ENCODE measurements at regions not wholly inside any gene's neighbourhood (a gene's known extent, or its start where the extent isn't known, plus 50 kb on each side); places are given as distances from the start of the nearest gene placed in this dataset.
"Not testable (repeated sequence)": the region's sequence is repeated elsewhere in the genome, so short reads cannot be mapped to it uniquely, and the experiment has no call there.

- DNase-seq = not testable (repeated sequence)
Observed at GRCh38 chr13:84697591-84697990, 815.3 kb upstream of the SLITRK1 start.

GRCh38 chr13:84686973-84687372 is 804.7 kb upstream of the SLITRK1 start:
- peak; percentile 80 to 91 for DNase-seq

GRCh38 chr13:84686458-84686857 is 804.2 kb upstream of the SLITRK1 start:
- DNase-seq = no peak

GRCh38 chr13:84684804-84685203 is 802.5 kb upstream of the SLITRK1 start:
- no peak for DNase-seq

GRCh38 chr13:84684048-84684662 is 801.9 kb upstream of the SLITRK1 start:
- peak in 1 of 2 experiments; percentile 27 for DNase-seq

GRCh38 chr13:84683448-84683847 is 801.2 kb upstream of the SLITRK1 start:
- DNase-seq = no peak

GRCh38 chr13:84677836-84678235 is 795.6 kb upstream of the SLITRK1 start:
- no peak for DNase-seq

- peak; percentile 23 to 45 for DNase-seq
Observed at GRCh38 chr13:84672616-84673015, 790.3 kb upstream of the SLITRK1 start.

- no peak for DNase-seq
Observed at GRCh38 chr13:84670245-84670644, 788.0 kb upstream of the SLITRK1 start.

GRCh38 chr13:84668637-84669036 is 786.4 kb upstream of the SLITRK1 start:
- DNase-seq = no peak

- DNase-seq = no peak
Observed at GRCh38 chr13:84662491-84662890, 780.2 kb upstream of the SLITRK1 start.

GRCh38 chr13:84661718-84662117 is 779.4 kb upstream of the SLITRK1 start:
- no peak for DNase-seq

- DNase-seq = no peak
Observed at GRCh38 chr13:84659359-84659661, 777.0 kb upstream of the SLITRK1 start.

GRCh38 chr13:84658491-84659358 is 776.5 kb upstream of the SLITRK1 start:
- no peak for DNase-seq

- DNase-seq = no peak
Observed at GRCh38 chr13:84655677-84656076, 773.4 kb upstream of the SLITRK1 start.

- no peak for DNase-seq
Observed at GRCh38 chr13:84654654-84655275, 772.5 kb upstream of the SLITRK1 start.

GRCh38 chr13:84653915-84654534 is 771.8 kb upstream of the SLITRK1 start:
- DNase-seq = no peak

GRCh38 chr13:84651705-84652104 is 769.4 kb upstream of the SLITRK1 start:
- DNase-seq = no peak

- DNase-seq = no peak
Observed at GRCh38 chr13:84651288-84651687, 769.0 kb upstream of the SLITRK1 start.

GRCh38 chr13:84649853-84650252 is 767.6 kb upstream of the SLITRK1 start:
- DNase-seq = no peak

- DNase-seq = no peak
Observed at GRCh38 chr13:84648069-84648640, 765.9 kb upstream of the SLITRK1 start.

- no peak for DNase-seq
Observed at GRCh38 chr13:84646957-84647356, 764.7 kb upstream of the SLITRK1 start.

Measured in SHP77 (cell line).